Activated CD4-positive, alpha-beta T cell treated with anti-CD3 and anti-CD28 coated beads for 36 hours (primary cell): ENCODE measurements at regions not wholly inside any gene's neighbourhood (a gene's known extent, or its start where the extent isn't known, plus 50 kb on each side); places are given as distances from the start of the nearest gene placed in this dataset.

Source experiments
- ATAC-seq: fragments of 200-7000 bp; cut with Tn5 transposase; one replicate; pipeline ENCODE4 v1.10.0; 2021; ENCODE audit warnings: mild to moderate bottlenecking, moderate library complexity
- CTCF ChIA-PET: fragments of 350-600 bp; sonication (Branson Sonifier 250); formaldehyde crosslinking; loops from one replicate; lab custom pipeline; 2021; ENCODE audit warnings: antibody characterized with exemption; lab: Charles Lee
- POLR2A ChIA-PET: fragments of 350-600 bp; sonication (Branson Sonifier 250); formaldehyde crosslinking; loops from one replicate; lab custom pipeline; 2021; ENCODE audit warnings: antibody characterized with exemption, inconsistent platforms; lab: Charles Lee
- DNase-seq: peaks from one replicate; pipeline ENCODE4 v3.0.0-alpha.2; 2020
- H3K27ac Mint-ChIP-seq: one replicate; pipeline ENCODE4 v1.8.0; 2021; ENCODE audit warnings: mixed read lengths
- H3K27me3 Mint-ChIP-seq: one replicate; pipeline ENCODE4 v1.8.0; 2021; ENCODE audit warnings: mixed read lengths
- H3K36me3 Mint-ChIP-seq: one replicate; pipeline ENCODE4 v1.8.0; 2021; ENCODE audit warnings: low read depth, mixed read lengths
- H3K4me1 Mint-ChIP-seq: one replicate; pipeline ENCODE4 v1.8.0; 2021; ENCODE audit warnings: mixed read lengths
- H3K4me3 Mint-ChIP-seq: one replicate; pipeline ENCODE4 v1.8.0; 2021; ENCODE audit warnings: mild to moderate bottlenecking, moderate library complexity, mixed read lengths
- H3K9me3 Mint-ChIP-seq: one replicate; pipeline ENCODE4 v1.8.0; 2021; ENCODE audit warnings: low read depth, mixed read lengths
- intact Hi-C, 2 experiments: fragments of 100-400 bp; cut with DNase I in 1 of 2; cut with micrococcal nuclease in 1 of 2; formaldehyde crosslinking; loops; one replicate each; pipeline versions ENCODE4 v1.14.2 to v1.15.1; 2022 to 2024; cut with DNase I, micrococcal nuclease

DNA sequence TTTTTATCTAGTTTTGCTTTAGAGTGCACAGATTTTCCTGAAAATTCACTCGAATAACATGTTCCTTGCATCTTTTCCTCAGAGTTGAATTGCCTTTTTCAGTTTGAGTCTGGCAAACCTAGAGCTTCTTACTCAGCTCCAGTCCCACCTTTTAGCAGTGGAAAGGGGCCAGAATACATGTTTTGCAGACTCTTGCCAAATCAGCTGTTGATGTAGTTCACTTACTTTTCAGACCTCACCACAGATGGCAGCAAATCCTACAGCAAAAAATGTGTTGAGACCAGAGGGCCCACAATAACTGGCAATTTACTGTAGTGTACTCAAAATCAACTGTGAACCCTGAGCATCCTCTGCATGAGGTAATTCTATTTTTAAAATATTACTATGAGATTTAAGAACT, 545.2 kb upstream of the ACO1 start:
- no peak overlapping the region for H3K27ac Mint-ChIP-seq
- DNase-seq, result no peak
- ChIA-PET POLR2A (no interaction called here), CTCF (no interaction called here)
- no peaks in the 10 kb centered on the region for H3K9me3 Mint-ChIP-seq
- ATAC-seq, result no peak
- peaks cover 2% of the 10 kb centered on the region for H3K27me3 Mint-ChIP-seq
- H3K36me3 Mint-ChIP-seq, result no peaks in the 10 kb centered on the region
- H3K4me3 Mint-ChIP-seq, result no peak overlapping the region
- no peaks in the 10 kb centered on the region for H3K4me1 Mint-ChIP-seq
- intact Hi-C loops, result no loop called here

- Mint-ChIP-seq H3K9me3 (no peaks in the 10 kb centered on the region), H3K4me1 (no peaks in the 10 kb centered on the region), H3K36me3 (no peaks in the 10 kb centered on the region), H3K27ac (no peak overlapping the region), H3K4me3 (no peak overlapping the region), H3K27me3 (peaks cover 2% of the 10 kb centered on the region)
- CTCF ChIA-PET, result no interaction called here
- intact Hi-C loops, result no loop called here
- ATAC-seq, result no peak
- no peak for DNase-seq
- POLR2A ChIA-PET, result no interaction called here
Measured at GRCh38 chr9:31840702-31841101, 543.7 kb upstream of the ACO1 start.

- no peak overlapping the region for H3K4me3 Mint-ChIP-seq
- no peak for DNase-seq
- CTCF ChIA-PET, result no interaction called here
- no peaks in the 10 kb centered on the region for H3K9me3 Mint-ChIP-seq
- H3K36me3 Mint-ChIP-seq, result no peaks in the 10 kb centered on the region
- intact Hi-C loops, result no loop called here
- ATAC-seq, result no peak
- H3K4me1 Mint-ChIP-seq, result no peaks in the 10 kb centered on the region
- no peak overlapping the region for H3K27ac Mint-ChIP-seq
- peaks cover 3% of the 10 kb centered on the region for H3K27me3 Mint-ChIP-seq
- POLR2A ChIA-PET, result no interaction called here
Measured at GRCh38 chr9:31847963-31848362, 536.5 kb upstream of the ACO1 start.

- Mint-ChIP-seq H3K36me3 (no peaks in the 10 kb centered on the region), H3K9me3 (no peaks in the 10 kb centered on the region), H3K4me3 (no peak overlapping the region), H3K4me1 (no peaks in the 10 kb centered on the region), H3K27me3 (peaks cover 3% of the 10 kb centered on the region), H3K27ac (no peak overlapping the region)
- no peak for ATAC-seq
- POLR2A ChIA-PET, result interaction anchor here (0.7 kb wide), 1 partner anchor 25 kb away, joined by 3 read pairs; no protein-coding TSS in a partner anchor
- CTCF ChIA-PET, result no interaction called here
- intact Hi-C loops, result no loop called here
- no peak for DNase-seq
Measured at GRCh38 chr9:31848505-31849285, 535.7 kb upstream of the ACO1 start.

DNA sequence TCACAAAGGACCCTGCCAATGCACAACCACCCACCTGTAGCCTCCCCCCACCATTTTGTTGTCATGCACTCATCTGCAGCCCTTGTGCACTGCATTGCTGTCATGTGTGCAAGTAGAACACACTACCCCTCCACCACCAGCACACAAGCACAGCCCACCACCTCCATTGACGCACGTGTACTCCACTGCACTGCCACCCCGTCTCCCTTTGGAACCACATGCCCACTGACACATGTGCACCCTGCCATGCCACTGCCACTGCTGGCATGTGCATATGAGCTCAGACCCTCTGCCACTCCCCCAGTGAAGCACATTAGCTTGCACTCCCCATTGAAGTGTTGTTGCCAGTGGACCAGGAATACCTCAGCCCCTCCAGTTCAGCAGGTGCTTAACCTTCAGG, 530.3 kb upstream of the ACO1 start:
- no peak overlapping the region for H3K27ac Mint-ChIP-seq
- H3K27me3 Mint-ChIP-seq, result peaks cover 5% of the 10 kb centered on the region
- ChIA-PET CTCF (no interaction called here), POLR2A (no interaction called here)
- no peak overlapping the region for H3K4me3 Mint-ChIP-seq
- peaks cover 2% of the 10 kb centered on the region for H3K9me3 Mint-ChIP-seq
- intact Hi-C loops, result no loop called here
- H3K36me3 Mint-ChIP-seq, result no peaks in the 10 kb centered on the region
- H3K4me1 Mint-ChIP-seq, result no peaks in the 10 kb centered on the region
- DNase-seq (no peak), ATAC-seq (no peak)

GRCh38 chr9:31868830-31869229, 515.6 kb upstream of the ACO1 start:
- H3K27ac Mint-ChIP-seq, result no peak overlapping the region
- H3K4me3 Mint-ChIP-seq, result no peak overlapping the region
- intact Hi-C loops, result no loop called here
- ChIA-PET POLR2A (no interaction called here), CTCF (no interaction called here)
- DNase-seq (no peak), ATAC-seq (no peak)
- no peaks in the 10 kb centered on the region for H3K4me1 Mint-ChIP-seq
- H3K27me3 Mint-ChIP-seq, result no peaks in the 10 kb centered on the region
- no peaks in the 10 kb centered on the region for H3K36me3 Mint-ChIP-seq
- H3K9me3 Mint-ChIP-seq, result no peaks in the 10 kb centered on the region

DNA sequence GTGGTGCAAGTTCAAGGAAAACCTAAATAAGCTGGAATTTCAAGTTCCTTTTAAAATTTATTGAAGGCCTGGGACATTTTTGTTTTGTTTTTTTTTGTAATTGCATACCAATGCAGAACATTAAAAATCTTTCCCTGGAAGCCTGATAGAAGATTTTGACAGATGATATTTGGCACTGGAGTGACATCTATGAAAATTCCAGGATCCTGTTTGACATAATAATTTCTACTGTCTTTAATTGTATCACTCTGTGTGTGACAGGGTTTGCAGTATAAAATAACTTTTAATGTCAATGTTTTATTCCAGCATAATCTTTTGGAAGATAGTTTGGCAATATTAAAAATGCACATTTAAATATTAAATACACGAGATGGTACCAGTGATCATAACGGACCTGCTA, 514.2 kb upstream of the ACO1 start:
- intact Hi-C loops, result no loop called here
- ATAC-seq (no peak), DNase-seq (no peak)
- ChIA-PET CTCF (no interaction called here), POLR2A (no interaction called here)
- Mint-ChIP-seq H3K4me3 (no peak overlapping the region), H3K36me3 (no peaks in the 10 kb centered on the region), H3K27ac (no peak overlapping the region), H3K9me3 (no peaks in the 10 kb centered on the region), H3K27me3 (no peaks in the 10 kb centered on the region), H3K4me1 (no peaks in the 10 kb centered on the region)

GRCh38 chr9:31873722-31874121, 510.7 kb upstream of the ACO1 start:
- Mint-ChIP-seq H3K4me3 (no peak overlapping the region), H3K27ac (no peak overlapping the region), H3K36me3 (no peaks in the 10 kb centered on the region), H3K9me3 (no peaks in the 10 kb centered on the region), H3K4me1 (no peaks in the 10 kb centered on the region), H3K27me3 (no peaks in the 10 kb centered on the region)
- intact Hi-C loops, result no loop called here
- DNase-seq (no peak), ATAC-seq (no peak)
- POLR2A ChIA-PET, result no interaction called here
- CTCF ChIA-PET, result no interaction called here

GRCh38 chr9:31894008-31894407, 490.4 kb upstream of the ACO1 start:
- intact Hi-C loops, result no loop called here
- H3K9me3 Mint-ChIP-seq, result peaks cover 5% of the 10 kb centered on the region
- no peak overlapping the region for H3K27ac Mint-ChIP-seq
- CTCF ChIA-PET, result interaction anchor here (1.0 kb wide), 1 partner anchor 11 kb away, joined by 3 read pairs; no protein-coding TSS in a partner anchor
- DNase-seq (no peak), ATAC-seq (no peak)
- no peaks in the 10 kb centered on the region for H3K36me3 Mint-ChIP-seq
- no peak overlapping the region for H3K4me3 Mint-ChIP-seq
- peaks cover 4% of the 10 kb centered on the region for H3K27me3 Mint-ChIP-seq
- POLR2A ChIA-PET, result no interaction called here
- no peaks in the 10 kb centered on the region for H3K4me1 Mint-ChIP-seq

DNA sequence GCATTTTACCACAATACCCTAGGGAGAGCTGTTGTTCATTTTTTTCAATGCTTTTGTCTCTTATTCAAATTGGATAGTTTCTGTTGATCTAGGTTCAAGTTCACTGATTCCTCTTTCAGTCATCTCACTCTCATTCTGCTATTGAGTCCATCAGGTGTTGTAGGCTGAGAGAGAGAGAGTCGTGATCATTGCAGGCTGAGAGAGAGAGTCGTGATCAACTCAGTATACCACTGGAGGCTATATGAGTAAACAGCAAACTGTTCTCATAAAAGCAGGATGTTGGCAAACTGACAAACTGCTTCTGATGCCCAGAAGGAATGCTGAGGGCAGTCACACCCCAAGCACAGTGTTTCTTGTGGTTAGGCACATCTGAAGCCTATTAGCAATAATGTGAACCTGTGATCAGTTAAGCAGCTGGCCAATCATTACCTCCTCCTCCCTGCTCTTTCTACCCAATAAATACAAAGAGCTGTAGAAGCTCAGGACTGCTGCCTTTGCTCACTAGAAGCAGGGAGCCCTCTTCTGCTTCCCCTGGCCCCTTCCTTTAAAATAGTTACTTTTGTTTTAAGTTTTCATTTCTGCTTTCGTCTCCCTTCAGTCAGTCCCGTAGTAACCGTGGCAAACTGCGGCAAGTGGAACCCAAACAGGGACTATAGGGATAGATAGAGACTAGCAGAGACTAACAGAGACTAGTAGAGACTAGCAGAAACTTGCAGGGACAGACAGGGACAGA, 476.1 kb upstream of the ACO1 start:
- intact Hi-C loops, result no loop called here
- ATAC-seq (no peak), DNase-seq (no peak)
- CTCF ChIA-PET, result no interaction called here
- H3K4me3 Mint-ChIP-seq, result no peak overlapping the region
- no peak overlapping the region for H3K27ac Mint-ChIP-seq
- no peaks in the 10 kb centered on the region for H3K36me3 Mint-ChIP-seq
- H3K27me3 Mint-ChIP-seq, result no peaks in the 10 kb centered on the region
- POLR2A ChIA-PET, result no interaction called here
- H3K4me1 Mint-ChIP-seq, result no peaks in the 10 kb centered on the region
- H3K9me3 Mint-ChIP-seq, result no peaks in the 10 kb centered on the region

GRCh38 chr9:31908891-31909480, 475.5 kb upstream of the ACO1 start:
- Mint-ChIP-seq H3K27me3 (no peaks in the 10 kb centered on the region), H3K27ac (no peak overlapping the region), H3K9me3 (no peaks in the 10 kb centered on the region), H3K36me3 (no peaks in the 10 kb centered on the region), H3K4me3 (no peak overlapping the region), H3K4me1 (no peaks in the 10 kb centered on the region)
- ATAC-seq (no peak), DNase-seq (no peak)
- intact Hi-C loops, result no loop called here
- CTCF ChIA-PET, result no interaction called here
- POLR2A ChIA-PET, result no interaction called here

DNA sequence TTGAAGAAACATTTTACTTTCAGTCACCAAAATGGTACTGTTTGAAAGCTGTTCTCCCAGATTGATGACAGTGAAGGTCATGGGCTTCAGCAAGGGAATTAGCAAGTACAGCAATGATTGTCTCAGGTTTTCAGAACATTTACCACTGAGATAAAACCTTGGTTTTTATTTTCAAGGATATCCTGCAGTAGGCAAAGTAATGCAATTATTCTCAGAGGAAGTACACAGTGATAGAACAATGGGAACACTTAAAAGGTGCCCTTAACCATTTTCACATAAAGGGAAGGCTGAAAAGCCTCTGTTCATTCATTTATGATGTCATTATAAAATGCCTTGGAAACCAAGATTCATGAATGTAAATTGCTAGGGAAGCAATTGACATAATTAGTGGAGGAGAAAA, 471.8 kb upstream of the ACO1 start:
- POLR2A ChIA-PET, result no interaction called here

More for the DNA sequence above, 471.8 kb upstream of the ACO1 start:
- Mint-ChIP-seq H3K4me1 (no peaks in the 10 kb centered on the region), H3K4me3 (no peak overlapping the region), H3K9me3 (no peaks in the 10 kb centered on the region), H3K36me3 (no peaks in the 10 kb centered on the region), H3K27me3 (peaks cover 4% of the 10 kb centered on the region), H3K27ac (no peak overlapping the region)
- CTCF ChIA-PET, result no interaction called here
- DNase-seq, result no peak
- intact Hi-C loops, result no loop called here
- ATAC-seq, result no peak
